NCI-H345 treated with DMSO at 0.1 percent for 48 hours (cell line): ENCODE measurements at regions not wholly inside any gene's neighbourhood (a gene's known extent, or its start where the extent isn't known, plus 50 kb on each side); places are given as distances from the start of the nearest gene placed in this dataset.
A peak's percentile ranks its signal among the peaks of the same experiment; 100 is the strongest.

Source experiments
- DNase-seq: peaks from one replicate; lab custom pipeline; 2025; ENCODE audit not compliant: unreplicated experiment; lab: John Stamatoyannopoulos, UW

DNA sequence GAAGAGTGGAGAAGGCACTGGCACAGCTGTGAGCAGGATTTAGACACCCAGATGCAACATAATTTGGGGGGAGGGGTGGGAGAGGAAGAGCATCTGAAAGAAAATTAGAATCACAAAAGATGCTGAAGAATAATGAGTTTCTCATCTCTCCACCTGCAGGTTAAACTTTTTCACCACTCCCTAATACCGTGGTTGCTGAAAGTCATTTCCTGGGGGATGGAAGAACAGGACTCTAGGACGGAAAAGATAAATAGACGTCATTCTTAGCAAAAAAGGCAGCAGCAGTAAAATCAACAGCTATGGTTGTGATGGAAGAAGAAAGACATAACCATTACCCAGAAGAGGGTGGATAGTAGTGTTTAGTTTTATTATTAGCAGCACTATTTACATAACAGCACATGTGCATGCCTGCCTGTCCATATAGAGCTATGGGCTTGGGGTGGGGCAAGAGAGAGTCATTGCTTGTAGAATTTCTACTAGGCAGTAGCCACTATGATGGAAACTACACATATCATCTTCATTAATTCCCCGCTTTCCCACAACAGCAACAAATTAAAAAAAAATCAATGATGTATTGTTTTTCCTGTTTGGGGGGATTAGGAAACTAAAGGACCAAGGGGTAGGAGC is 212.2 kb downstream of the TRIB2 start:
- no peak for DNase-seq

DNA sequence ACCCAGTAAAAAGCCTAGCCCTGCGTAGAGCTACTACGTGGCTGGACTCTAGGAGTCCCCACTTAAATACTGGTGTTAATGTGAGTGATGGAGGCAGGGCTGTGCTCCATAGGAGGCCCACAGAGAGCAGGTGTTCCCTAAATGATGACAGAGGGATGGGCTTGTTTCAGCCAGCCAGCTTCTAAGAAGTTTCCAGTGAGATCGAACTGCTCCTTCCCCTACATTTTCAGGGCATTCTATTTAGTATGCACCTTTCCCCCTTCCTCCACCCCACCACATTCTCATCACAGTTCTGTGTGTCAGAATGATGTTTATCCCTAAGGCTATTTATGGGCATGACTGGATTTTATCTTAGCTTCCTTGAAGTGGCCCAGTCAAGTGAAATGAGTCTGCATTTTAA is 213.0 kb downstream of the TRIB2 start:
- DNase-seq = no peak

DNA sequence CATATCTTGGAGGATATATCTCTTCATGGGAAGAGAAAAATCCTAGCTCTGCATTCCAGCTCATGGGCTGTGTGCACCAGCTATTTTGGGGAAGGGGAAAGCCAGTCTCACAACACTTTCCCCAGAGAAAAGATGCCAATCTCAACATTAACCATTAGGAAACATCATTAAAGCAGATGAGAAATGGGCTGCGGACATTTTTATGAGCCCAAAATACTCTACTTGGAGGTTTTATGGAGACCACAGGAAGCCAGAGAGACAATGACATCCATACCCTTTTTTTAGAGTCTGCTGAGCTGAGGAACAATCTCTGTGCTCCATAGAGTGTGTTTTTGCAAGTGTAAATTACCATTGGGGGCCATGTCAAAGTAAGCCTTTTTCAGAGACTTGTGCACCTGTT is 213.7 kb downstream of the TRIB2 start:
- no peak for DNase-seq

DNA sequence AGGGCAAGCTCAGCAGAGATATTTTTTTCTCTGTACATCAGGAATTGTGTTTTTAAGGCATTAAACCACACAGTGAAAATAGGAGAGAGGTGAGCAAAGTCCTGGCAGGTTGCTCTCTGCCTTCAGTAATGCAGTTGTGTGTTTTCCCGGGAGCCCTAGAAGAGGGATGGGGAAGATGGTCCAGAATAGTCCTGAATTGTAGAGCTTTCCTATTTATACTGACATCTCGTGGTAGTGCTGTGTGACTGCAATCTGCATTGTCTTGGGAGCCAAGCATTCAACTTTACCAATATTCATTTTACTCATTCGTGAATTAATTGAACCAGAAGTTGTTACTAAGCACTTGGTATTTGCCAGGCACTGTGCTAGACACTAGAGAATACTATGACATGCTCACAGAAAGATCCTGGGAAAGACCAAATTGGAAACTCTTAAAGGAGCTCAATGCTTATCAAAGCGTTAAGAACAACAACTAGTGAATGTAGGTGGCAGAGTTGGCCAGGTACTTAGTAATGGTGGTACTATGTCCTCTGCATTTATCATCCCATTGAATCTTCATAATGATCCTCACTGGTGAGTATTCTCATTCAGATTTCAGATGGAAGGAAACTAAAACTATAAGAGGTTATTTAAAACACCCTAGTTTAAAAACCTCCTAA is 214.6 kb downstream of the TRIB2 start:
- peak; percentile 7 for DNase-seq

DNA sequence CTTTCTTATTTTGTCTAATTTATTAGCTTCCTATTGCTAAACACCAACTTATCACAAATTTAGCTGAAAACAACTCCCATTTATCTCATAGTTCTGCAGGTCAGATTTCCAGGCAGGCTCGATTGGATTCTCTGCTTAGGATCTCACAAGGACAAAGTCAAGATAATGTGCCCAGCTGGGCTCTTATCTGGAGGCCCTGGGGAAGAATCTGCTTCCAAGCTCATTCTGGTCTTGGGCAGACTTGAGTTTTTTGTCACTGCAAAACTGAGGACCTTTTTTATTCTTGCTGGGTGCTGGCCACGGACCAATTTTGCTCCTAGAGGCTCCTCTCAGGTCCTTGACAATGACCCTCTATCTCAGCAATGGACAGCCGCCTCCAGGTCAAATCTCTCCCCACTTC is 215.5 kb downstream of the TRIB2 start:
- no peak for DNase-seq

DNA sequence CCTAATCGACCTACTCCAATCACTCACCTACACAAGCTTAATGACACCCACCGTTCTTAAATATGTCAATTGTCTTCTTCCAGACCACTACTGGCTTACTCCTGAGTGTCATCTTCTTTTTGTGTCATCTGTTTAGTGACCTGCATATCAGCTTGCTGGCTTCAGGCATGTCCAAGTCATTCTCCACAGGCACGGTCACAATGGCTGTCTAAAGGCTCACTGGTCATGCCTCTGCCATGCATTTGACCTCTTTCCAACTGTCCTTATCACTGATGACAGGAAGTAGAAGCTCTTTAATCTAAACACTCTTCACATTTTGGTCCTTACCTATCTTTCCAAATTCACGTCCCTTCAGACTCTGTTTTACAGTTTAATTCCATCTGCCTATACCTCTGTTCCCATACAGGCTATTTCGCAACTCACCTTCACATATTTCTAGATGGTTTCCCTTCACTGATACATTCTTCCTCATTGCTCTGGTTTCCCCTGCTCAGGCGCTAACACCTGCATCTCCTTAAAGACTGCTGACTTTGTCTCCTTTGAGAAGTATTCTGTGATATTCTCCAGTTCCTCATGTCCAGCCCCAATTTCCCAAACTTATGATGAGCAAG is 217.5 kb downstream of the TRIB2 start:
- no peak for DNase-seq

DNA sequence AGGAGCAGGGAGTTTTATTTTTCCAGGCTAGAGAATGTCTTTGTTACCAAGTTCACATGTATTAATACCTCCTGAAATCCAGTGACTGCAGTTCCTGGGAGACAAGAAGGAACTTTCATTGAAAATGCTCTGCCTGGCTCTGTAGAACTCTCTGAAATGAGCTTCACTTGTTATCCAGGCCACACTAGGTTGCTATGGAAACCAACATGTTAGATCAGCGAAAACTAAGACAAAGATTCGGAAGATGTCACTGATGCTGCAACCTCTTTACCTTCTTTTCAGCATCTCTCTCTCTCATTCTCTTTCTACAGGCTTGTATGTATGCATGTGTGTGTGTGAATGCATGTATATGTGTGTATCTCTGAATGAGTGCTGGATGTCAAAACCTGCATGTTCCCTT is 218.5 kb downstream of the TRIB2 start:
- DNase-seq = no peak

DNA sequence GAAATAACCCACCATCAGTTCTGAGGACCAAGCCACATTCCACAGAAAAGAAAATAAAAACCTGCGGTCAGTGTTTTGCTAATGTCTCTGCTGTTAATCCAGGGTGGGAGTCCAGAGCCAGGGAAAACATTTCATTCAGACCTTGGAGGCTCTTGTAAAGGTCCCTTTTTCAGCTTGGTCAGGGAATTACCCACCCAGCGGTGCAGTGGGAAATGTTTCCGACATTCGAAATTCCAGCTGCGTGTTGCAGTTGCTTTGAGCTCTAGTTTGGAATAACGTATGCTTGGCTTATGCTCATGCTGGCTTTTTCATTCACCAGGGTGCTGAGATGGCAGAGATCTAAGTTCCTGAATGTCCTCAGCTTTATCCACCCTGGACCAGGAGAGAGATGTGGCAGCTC is 219.1 kb downstream of the TRIB2 start:
- DNase-seq = no peak

DNA sequence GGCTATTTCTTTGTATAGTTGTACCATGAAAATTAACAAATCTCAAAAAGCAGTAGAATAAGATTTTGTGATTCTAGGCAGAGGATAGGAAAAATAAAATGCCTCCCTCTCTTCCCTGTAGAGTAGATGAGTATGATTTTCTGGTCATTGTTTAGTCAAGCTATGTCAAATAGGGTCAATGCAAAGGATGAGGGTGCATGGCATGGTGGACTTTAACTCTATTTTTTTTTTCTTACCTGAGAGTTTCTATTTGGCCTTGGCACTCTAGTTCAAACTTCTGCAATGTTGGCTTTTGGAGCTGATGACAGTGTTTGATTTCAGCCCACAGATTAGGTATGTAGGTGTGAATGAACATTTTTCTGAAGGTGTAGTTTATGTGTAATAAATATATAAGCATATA is 224.5 kb downstream of the TRIB2 start:
- no peak for DNase-seq

DNA sequence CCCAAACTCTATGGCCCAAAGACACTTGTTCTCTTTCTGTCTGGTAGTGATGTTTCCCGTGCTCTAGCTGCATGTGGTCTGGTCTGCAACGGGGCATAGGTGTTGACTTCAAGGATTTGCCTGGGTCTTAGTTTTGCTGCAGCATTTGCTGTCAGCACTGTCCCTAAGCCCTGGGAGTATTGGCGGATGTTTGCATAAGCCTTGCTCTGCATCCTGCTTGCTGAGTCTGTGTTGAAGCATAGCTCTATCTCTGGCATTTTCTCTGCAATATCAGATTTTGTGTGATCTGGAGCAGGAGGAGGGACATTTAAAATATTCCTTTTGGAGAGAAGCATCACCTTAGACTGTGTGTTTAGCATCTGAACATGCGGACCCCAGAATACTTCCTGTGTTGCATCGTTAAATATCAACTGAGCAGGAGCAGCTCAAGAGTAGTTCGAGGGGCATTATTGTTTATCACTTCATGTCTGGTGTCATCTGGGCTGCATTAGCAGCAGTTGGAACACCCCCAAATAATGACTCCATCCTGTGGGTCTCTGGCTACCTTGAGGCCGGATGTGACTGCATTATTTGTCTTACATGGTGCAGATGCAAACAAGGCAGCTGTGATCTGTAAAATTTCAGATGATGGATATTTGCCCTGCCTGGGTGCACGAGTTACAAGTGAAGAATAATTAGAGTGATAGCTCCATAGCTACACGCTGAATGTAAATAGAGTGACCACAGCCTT is 231.7 kb downstream of the TRIB2 start:
- DNase-seq = no peak

DNA sequence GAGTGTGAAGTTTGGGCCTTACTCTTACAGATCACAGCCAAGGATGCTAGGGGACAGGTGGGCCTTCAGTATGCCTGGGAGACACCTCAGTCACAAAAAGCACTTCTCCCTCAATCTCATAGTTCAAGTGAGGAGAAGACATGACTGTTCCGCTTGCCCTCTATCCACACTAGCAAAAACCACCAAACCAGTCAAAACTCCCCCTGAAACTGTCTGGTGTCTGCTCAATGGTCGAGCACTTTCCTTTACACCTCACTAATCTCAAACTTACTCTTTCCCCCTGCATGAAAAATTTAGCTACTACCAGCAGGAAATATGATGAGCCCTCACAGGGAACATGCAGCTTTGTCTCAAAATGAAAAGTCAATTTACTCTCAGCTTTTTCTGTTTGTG is 232.2 kb downstream of the TRIB2 start:
- DNase-seq = no peak

DNA sequence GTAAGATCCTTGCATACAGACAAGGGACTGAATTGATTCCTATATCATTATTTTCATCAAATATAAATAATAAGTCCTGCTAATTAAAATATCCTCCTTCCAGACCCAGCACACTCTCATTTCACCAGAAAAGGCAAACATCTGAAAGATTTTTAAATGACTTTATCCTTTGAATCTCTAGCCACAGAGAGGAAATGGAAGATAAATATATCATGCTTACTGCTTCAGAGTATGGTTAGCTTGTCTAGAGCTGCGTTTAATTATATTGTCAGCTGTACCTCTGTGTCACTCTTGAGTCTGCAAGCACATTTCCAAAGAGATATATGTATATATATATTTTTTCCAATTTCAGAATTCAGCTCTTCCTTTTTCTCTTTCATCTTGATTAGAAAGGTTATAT is 232.7 kb downstream of the TRIB2 start:
- DNase-seq = no peak

DNA sequence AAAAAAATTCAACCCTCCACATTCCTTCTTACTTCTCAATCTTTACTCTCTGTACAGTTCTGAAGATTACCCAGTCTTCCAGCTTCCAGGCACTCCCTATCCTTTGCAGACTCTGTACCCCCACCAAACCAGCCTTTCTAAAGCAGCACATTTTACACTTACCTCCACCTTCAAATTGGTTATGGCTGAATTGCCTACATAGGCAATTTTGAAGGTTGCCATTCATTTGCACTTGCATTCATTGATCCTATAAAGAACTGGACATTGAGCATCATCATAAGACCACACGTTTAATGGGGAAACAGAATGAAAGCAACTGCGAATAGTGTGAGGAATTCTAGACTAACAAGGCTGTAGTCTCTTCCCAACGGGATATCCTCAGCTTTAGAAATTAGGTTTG is 233.4 kb downstream of the TRIB2 start:
- DNase-seq = no peak

DNA sequence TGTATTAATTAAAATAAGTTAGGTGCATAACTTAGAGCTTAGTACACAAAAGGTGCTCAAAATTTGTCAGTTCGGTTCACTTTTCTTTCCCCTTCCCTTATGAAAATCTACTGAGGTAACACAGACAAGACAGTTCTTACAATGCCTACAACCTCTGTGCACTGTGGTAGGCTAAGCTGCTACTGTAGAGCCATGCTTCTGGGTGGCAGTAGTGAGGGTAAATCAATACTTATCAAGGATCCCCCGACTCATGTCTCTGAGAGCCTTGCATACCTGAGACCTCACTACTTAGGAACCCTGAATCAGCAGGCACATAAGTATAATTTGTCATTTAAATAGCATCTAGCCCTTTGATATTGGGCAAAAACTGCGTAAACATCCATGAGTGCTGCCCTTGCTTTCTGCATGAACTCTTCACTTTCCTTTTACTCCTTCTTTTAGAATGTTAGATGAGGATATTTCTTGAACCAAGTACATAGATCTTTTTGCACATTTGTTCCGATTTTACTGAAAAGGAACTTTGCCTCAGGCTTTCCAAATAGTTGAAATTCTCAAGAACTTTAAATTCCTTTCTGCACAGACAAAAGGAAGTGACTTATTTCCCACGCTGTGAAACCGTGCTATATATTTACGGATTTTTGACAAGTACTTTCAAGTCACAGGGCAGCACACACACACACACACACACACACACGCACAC is 234.4 kb downstream of the TRIB2 start:
- no peak for DNase-seq

DNA sequence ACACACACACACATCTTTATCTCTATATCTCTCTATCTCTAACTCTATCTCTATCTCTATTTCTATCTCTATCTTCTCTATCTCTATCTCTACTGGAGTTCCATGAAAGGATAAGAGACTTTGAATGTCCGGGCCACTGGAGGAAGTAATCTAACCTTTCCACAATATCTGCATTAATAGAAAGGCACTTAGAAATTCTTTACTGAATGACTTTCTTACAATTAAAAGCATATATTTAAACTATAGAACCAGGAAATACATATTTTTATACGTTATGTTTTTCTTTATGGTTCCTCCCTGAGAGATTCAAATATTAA is 234.9 kb downstream of the TRIB2 start:
- no peak for DNase-seq

DNA sequence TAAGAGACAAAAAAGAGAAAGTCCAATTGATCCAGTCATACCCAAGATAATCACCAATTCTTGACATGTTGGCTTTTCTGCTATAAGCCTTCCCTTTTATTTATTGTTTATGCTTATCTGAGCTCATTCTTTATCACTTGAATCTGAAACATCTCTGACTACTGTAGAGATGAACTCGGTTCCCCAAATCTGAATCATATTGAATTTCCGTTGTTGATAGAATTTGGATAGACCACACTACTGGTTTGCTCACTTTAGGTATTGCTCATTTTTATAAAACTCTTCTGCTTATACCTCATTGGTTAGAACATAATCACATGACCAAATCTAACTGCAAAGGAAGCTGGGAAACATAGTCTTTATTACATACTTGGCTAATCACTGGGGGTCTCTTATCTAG is 236.9 kb downstream of the TRIB2 start:
- no peak for DNase-seq

DNA sequence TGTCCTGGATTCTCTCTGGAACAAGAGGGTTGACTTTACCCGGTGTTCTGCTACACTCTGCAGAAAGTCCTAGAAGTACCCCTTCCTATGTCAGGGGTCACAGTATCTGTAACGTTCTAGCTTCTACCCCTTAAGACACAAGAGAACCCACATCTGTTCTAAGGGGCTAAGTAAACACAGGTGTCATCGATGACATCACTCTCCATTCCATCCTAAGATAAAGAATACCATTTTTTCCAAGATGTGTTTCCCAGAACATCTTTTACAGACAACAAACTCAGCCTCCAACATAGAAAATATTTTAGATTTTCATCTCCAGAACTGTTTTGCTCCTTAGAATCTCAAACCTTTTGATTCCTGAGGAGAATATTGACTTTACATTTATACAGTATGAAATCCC is 239.1 kb downstream of the TRIB2 start:
- no peak for DNase-seq

DNA sequence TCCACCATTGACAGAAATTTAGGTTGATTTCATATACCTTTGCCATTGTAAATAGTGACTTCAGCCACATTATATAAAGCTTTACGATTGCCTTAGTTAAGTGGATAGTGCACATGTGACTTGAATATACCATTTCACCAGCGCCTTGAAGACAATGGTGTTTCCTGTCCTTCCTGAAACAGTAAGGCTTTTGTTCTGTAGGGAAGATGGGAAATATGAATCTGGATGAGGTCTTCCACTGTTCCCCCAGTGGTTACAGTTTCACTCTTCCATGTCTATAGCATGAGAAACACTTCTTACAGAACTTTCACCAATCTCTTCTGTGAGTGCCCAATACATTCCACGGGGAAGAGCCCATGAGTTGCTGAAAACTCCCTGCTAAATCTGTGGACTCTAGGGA is 240.5 kb downstream of the TRIB2 start:
- no peak for DNase-seq

DNA sequence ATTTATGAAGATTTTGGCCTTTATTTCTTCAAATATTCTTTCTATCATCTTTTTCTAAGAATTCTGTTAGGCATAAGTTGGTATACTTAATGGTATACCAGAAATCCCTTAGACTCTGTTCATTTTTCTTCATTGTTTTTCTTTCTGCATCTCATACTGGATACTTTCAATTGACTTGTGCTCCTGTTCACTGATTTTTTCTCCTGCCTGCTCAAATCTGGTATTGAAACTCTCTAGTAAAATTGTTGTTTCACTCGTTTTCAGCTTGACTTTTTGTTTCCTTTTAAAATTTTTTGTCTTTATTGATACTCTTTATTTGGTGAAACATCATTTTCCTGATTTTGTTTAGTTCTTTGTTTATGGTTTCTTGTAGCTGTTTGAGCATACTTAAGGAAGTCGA is 243.2 kb downstream of the TRIB2 start:
- no peak for DNase-seq

DNA sequence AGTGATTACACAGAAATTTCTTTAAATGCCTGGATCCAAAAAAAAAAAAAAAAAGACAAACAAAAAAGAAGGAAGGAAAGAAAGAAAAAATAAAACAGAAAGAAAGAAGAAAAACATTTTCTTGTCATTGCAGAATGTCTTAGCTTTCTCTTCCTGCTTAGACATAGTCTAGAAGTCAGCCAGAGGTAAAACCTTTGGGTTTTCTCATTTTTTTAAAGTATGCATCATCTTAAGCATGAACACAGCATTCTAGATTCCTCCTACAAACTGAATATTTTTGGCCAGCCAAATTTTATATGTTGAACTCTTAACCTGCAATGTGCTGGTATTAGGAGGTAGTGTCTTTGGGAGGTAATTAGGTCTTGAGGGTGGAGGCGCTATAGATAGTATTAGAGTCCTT is 243.9 kb downstream of the TRIB2 start:
- DNase-seq = no peak

DNA sequence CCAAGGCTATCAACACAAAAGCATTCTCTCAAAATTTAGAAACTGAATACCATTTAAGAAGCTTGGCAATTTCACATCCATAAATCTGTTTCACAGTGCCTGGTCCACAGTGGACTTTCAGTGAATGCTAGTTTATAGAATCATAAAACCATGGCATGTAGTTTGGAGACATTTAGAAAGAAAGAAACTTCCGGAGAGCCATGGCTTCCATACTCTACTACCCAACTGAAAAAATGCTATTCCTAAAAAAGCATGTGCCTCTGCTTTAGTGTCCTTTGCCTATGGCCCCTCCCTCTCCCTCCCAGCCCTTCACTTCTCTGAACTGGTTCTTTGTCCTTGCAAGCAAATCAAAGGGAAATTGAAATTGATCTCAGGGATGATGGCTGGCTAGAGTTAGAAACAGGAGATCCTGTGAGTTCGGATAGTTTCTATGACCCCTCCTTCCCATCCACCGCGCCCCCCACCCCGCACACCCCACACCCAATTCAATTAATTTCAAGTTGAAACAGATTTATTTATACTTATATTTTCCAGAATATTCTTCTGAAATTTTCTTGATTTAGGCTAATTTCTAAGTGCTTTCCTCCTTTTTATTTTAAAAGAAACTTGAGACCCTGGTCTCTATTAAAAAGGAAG is 248.3 kb downstream of the TRIB2 start:
- no peak for DNase-seq
